DND-41 (cell line): ENCODE measurements at regions not wholly inside any gene's neighbourhood (a gene's known extent, or its start where the extent isn't known, plus 50 kb on each side); places are given as distances from the start of the nearest gene placed in this dataset.

Experiments used
- ATAC-seq: fragments of 200-7000 bp; cut with Tn5 transposase; 3 replicates; pipeline ENCODE4 v1.9.1; 2021; ENCODE audit warnings: low read depth; ENCODE audit not compliant: insufficient read depth
- DNase-seq: peaks from one replicate; pipeline ENCODE4 v3.0.0-alpha.2; 2020
- H2AFZ ChIP-seq: 2 replicates; pipeline ENCODE4 v1.6.0; 2012; ENCODE audit warnings: low read depth, low read length
- H3K27ac ChIP-seq: 2 replicates; pipeline ENCODE4 v1.5.1; 2012; ENCODE audit warnings: low read length, inconsistent platforms
- H3K27me3 ChIP-seq: fragments of 200-600 bp; sonication (generic); 2 replicates; pipeline ENCODE4 v1.6.0; 2012; ENCODE audit warnings: low read length, mild to moderate bottlenecking, inconsistent platforms; ENCODE audit not compliant: insufficient read depth, poor library complexity
- H3K36me3 ChIP-seq: 2 replicates; pipeline ENCODE4 v1.5.1; 2012; ENCODE audit warnings: low read length, inconsistent platforms; ENCODE audit not compliant: insufficient read depth
- H3K4me1 ChIP-seq: 2 replicates; pipeline ENCODE4 v1.5.1; 2012; ENCODE audit warnings: mild to moderate bottlenecking, low read length; ENCODE audit not compliant: insufficient read depth
- H3K4me2 ChIP-seq: 2 replicates; pipeline ENCODE4 v1.6.0; 2012; ENCODE audit warnings: mild to moderate bottlenecking, moderate library complexity, low read length, inconsistent platforms; ENCODE audit not compliant: insufficient read depth
- H3K4me3 ChIP-seq, 2 experiments: fragments of 200-600 bp in 1 of 2; shearing (Covaris generic) in 1 of 2; 2 replicates each; pipeline ENCODE4 v1.5.1; 2012 to 2016; ENCODE audit warnings: inconsistent platforms in 2 of 2, low read length in 2 of 2, mild to moderate bottlenecking in 2 of 2, low read depth in 1 of 2, moderate library complexity in 1 of 2
- H3K79me2 ChIP-seq: 2 replicates; pipeline ENCODE4 v1.6.0; 2012; ENCODE audit warnings: low read length, inconsistent platforms; ENCODE audit not compliant: insufficient read depth
- H3K9ac ChIP-seq: 2 replicates; pipeline ENCODE4 v1.6.0; 2012; ENCODE audit warnings: low read depth, mild to moderate bottlenecking, inconsistent platforms, low read length, moderate library complexity
- H3K9me3 ChIP-seq: 2 replicates; pipeline ENCODE4 v1.5.1; 2012; ENCODE audit warnings: low read length, moderate library complexity, mild to moderate bottlenecking, inconsistent platforms; ENCODE audit not compliant: insufficient read depth, severe bottlenecking
- H4K20me1 ChIP-seq: 2 replicates; pipeline ENCODE4 v1.6.0; 2012; ENCODE audit warnings: low read length; ENCODE audit not compliant: insufficient read depth
- EZH2 ChIP-seq: IDR thresholded peaks from 3 replicates; pipeline ENCODE4 v1.6.1; 2012; ENCODE audit warnings: borderline replicate concordance, low read depth, mild to moderate bottlenecking, moderate library complexity, low read length, inconsistent platforms; ENCODE audit not compliant: severe bottlenecking
- TF ChIP-seq, protein P1 (sequence below): IDR thresholded peaks from 2 replicates; pipeline ENCODE4 v1.5.1; 2012; ENCODE audit warnings: borderline replicate concordance, low read length, moderate library complexity, mild to moderate bottlenecking; ENCODE audit not compliant: poor library complexity, severe bottlenecking; ENCODE audit errors: extremely low read depth

DNA sequence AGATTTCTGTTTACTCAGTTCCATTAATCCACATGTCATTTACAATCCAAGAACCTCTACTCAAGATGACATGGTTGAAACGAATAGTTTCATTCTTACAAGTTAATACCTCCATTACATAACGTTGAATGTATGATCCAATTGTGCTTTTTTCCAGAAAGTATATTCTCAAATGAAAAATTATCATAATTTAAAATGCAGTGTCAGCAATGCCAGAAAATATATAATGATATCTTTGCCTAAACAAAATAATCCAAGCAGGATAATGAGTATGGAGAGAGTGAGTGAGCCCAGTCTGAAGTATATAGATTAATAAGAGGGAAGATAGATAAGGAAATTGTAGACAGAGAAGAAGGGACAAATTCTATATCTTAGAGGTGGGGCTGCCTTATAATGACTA lies 505.0 kb downstream of the CENPC start:
- no peak for TF ChIP-seq EZH2
- TF ChIP-seq, protein P1, sequence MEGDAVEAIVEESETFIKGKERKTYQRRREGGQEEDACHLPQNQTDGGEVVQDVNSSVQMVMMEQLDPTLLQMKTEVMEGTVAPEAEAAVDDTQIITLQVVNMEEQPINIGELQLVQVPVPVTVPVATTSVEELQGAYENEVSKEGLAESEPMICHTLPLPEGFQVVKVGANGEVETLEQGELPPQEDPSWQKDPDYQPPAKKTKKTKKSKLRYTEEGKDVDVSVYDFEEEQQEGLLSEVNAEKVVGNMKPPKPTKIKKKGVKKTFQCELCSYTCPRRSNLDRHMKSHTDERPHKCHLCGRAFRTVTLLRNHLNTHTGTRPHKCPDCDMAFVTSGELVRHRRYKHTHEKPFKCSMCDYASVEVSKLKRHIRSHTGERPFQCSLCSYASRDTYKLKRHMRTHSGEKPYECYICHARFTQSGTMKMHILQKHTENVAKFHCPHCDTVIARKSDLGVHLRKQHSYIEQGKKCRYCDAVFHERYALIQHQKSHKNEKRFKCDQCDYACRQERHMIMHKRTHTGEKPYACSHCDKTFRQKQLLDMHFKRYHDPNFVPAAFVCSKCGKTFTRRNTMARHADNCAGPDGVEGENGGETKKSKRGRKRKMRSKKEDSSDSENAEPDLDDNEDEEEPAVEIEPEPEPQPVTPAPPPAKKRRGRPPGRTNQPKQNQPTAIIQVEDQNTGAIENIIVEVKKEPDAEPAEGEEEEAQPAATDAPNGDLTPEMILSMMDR: no peak
- ATAC-seq (no peak), DNase-seq (no peak)
- no peaks in the 10 kb centered on the region for H4K20me1 ChIP-seq
- no peaks in the 10 kb centered on the region for H3K9me3 ChIP-seq
- H3K27me3 ChIP-seq: no peaks in the 10 kb centered on the region
- H3K79me2 ChIP-seq: no peaks in the 10 kb centered on the region
- no peak overlapping the region for H3K4me3 ChIP-seq
- H3K27ac ChIP-seq: no peak overlapping the region
- H3K4me1 ChIP-seq: no peaks in the 10 kb centered on the region
- no peak overlapping the region for H3K4me2 ChIP-seq
- no peak overlapping the region for H2AFZ ChIP-seq
- H3K36me3 ChIP-seq: no peaks in the 10 kb centered on the region
- H3K9ac ChIP-seq: no peak overlapping the region

DNA sequence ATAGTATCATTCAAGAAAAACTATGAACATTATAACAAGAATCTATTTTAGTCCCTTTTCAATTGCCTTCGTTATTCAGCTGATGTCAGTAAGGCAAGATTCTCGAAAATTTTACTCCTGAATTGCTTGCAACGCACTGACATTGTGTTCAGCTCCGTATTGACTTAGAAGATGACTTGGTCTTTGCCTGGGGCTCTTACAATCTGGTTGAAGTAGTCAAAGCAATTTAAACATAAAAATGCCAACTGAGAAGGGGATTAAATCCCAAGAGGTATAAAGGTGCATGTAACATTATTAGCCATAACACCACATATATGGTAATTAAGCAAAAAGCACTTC lies 507.1 kb downstream of the CENPC start:
- Histone ChIP-seq H3K27me3 (no peaks in the 10 kb centered on the region), H3K79me2 (no peaks in the 10 kb centered on the region), H3K4me3 (no peak overlapping the region), H3K9ac (no peak overlapping the region), H3K9me3 (no peaks in the 10 kb centered on the region), H3K4me2 (no peak overlapping the region), H3K27ac (no peak overlapping the region), H3K4me1 (no peaks in the 10 kb centered on the region), H4K20me1 (no peaks in the 10 kb centered on the region), H3K36me3 (no peaks in the 10 kb centered on the region), H2AFZ (no peak overlapping the region)
- ATAC-seq (no peak), DNase-seq (no peak)
- TF ChIP-seq EZH2: no peak
- TF ChIP-seq, protein P1: no peak

DNA sequence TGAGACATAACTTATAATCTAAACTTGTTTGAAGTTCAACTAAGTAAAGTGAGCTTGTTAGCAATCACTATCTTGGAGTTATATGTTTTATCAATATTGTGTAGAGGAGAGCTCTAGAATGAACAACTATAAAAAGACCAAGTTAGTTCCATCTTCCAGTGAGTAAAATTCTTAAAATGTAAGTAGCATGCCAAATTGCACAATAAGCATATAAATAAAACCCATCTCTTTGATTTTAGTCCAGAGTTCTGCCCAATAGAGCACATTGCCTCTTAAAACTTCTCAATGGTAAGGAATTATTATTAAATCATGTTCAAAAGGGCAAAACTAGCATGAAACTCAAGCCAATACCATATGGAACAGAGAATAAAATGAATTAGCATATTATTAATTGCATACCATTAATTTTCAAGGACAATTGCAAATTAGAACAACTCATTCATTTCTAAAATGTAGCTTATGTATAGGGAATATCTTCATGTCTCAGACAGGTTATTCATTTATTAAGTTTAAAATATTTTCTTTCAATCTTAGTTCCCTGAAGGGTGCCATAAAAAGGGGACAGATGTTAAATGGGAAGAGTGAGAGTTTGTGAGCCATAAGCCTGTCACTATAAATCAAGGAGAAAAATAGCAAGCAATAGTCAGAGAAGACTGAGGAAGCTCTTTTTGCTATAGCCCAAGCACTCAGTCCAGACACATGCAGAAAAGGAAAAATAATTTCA lies 507.6 kb downstream of the CENPC start:
- ATAC-seq (no peak), DNase-seq (no peak)
- TF ChIP-seq, protein P1: no peak
- no peak for TF ChIP-seq EZH2
- Histone ChIP-seq H3K79me2 (no peaks in the 10 kb centered on the region), H4K20me1 (no peaks in the 10 kb centered on the region), H3K4me1 (no peaks in the 10 kb centered on the region), H3K9ac (no peak overlapping the region), H3K4me3 (no peak overlapping the region), H3K36me3 (no peaks in the 10 kb centered on the region), H3K27me3 (no peaks in the 10 kb centered on the region), H3K4me2 (no peak overlapping the region), H2AFZ (no peak overlapping the region), H3K27ac (no peak overlapping the region), H3K9me3 (no peaks in the 10 kb centered on the region)

DNA sequence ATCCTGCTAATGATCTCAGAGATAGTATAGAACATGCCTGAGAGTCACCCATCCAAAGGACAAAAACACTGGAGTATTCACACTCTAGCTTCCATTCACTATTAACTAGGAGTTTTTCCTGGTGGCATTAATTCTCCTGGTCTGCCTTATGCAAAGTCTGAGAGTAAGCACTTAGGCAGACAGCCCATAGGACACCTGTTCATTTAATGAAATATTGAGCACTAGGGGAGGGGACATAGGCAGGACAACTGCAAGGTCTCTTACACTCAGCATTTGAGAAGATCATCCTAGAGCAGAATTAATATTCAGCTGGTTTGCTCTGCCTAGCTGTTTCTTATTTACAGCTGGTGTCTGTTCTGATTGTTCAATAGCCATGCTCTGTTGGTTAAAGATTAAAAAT lies 508.5 kb downstream of the CENPC start:
- no peak for DNase-seq
- Histone ChIP-seq H3K4me2 (no peak overlapping the region), H3K9me3 (no peaks in the 10 kb centered on the region), H3K9ac (no peak overlapping the region), H3K79me2 (no peaks in the 10 kb centered on the region), H3K4me1 (no peaks in the 10 kb centered on the region), H3K4me3 (no peak overlapping the region), H2AFZ (no peak overlapping the region), H4K20me1 (no peaks in the 10 kb centered on the region), H3K36me3 (no peaks in the 10 kb centered on the region), H3K27ac (no peak overlapping the region), H3K27me3 (no peaks in the 10 kb centered on the region)
- no peak for ATAC-seq
- TF ChIP-seq, protein P1: no peak
- TF ChIP-seq EZH2: no peak
